Astrocyte (in vitro differentiated cells and primary cell): ENCODE measurements at regions not wholly inside any gene's neighbourhood (a gene's known extent, or its start where the extent isn't known, plus 50 kb on each side); places are given as distances from the start of the nearest gene placed in this dataset.

Experiments used
- DNase-seq: peaks from one replicate; pipeline ENCODE4 v3.0.0-alpha.2; 2010; ENCODE audit warnings: low read depth
- FAIRE-seq: peaks from 2 replicates; lab custom pipeline; 2011; peaks lifted over from hg19 to GRCh38; lab: Jason Lieb, UNC
- H2AFZ ChIP-seq: 2 replicates; pipeline ENCODE4 v1.6.0; 2012; ENCODE audit warnings: low read depth, low read length, inconsistent platforms
- H3K27ac ChIP-seq: 2 replicates; pipeline ENCODE4 v1.5.1; 2011; ENCODE audit warnings: low read depth, low read length, inconsistent platforms
- H3K27me3 ChIP-seq: 2 replicates; pipeline ENCODE4 v1.6.0; 2011; ENCODE audit warnings: low read length, inconsistent platforms; ENCODE audit not compliant: insufficient read depth
- H3K36me3 ChIP-seq: 2 replicates; pipeline ENCODE4 v1.5.1; 2011; ENCODE audit warnings: low read length, inconsistent platforms; ENCODE audit not compliant: insufficient read depth
- H3K4me1 ChIP-seq: 2 replicates; pipeline ENCODE4 v1.5.1; 2011; ENCODE audit warnings: low read length, inconsistent platforms; ENCODE audit not compliant: insufficient read depth
- H3K4me2 ChIP-seq: 2 replicates; pipeline ENCODE4 v1.6.0; 2012; ENCODE audit warnings: low read length, inconsistent platforms
- H3K4me3 ChIP-seq: 2 replicates; pipeline ENCODE4 v1.5.1; 2011; ENCODE audit warnings: low read depth, mild to moderate bottlenecking, low read length, inconsistent platforms; ENCODE audit not compliant: insufficient read depth
- H3K79me2 ChIP-seq: 2 replicates; pipeline ENCODE4 v1.6.0; 2012; ENCODE audit warnings: mild to moderate bottlenecking, low read length, inconsistent platforms; ENCODE audit not compliant: insufficient read depth
- H3K9ac ChIP-seq: 2 replicates; pipeline ENCODE4 v1.6.0; 2012; ENCODE audit warnings: mild to moderate bottlenecking, low read length, inconsistent platforms
- H3K9me3 ChIP-seq: 2 replicates; pipeline ENCODE4 v1.5.1; 2012; ENCODE audit warnings: low read depth, mild to moderate bottlenecking, low read length, inconsistent platforms; ENCODE audit not compliant: insufficient read depth
- H4K20me1 ChIP-seq: 2 replicates; pipeline ENCODE4 v1.6.0; 2012; ENCODE audit warnings: low read length, inconsistent platforms; ENCODE audit not compliant: insufficient read depth
- H3K27ac Mint-ChIP-seq: one replicate; pipeline ENCODE4 v1.8.0; 2021; ENCODE audit warnings: mild to moderate bottlenecking, mixed read lengths; ENCODE audit not compliant: unreplicated experiment
- H3K27me3 Mint-ChIP-seq: one replicate; pipeline ENCODE4 v1.8.0; 2021; ENCODE audit warnings: low read depth, mixed read lengths; ENCODE audit not compliant: unreplicated experiment
- H3K36me3 Mint-ChIP-seq: one replicate; pipeline ENCODE4 v1.8.0; 2021; ENCODE audit warnings: low read depth, mixed read lengths; ENCODE audit not compliant: unreplicated experiment
- H3K4me1 Mint-ChIP-seq: one replicate; pipeline ENCODE4 v1.8.0; 2021; ENCODE audit warnings: low read depth, mixed read lengths; ENCODE audit not compliant: unreplicated experiment
- H3K4me3 Mint-ChIP-seq: one replicate; pipeline ENCODE4 v1.8.0; 2021; ENCODE audit warnings: mild to moderate bottlenecking, moderate library complexity, mixed read lengths; ENCODE audit not compliant: unreplicated experiment
- H3K9me3 Mint-ChIP-seq: one replicate; pipeline ENCODE4 v1.8.0; 2021; ENCODE audit warnings: mild to moderate bottlenecking, mixed read lengths; ENCODE audit not compliant: unreplicated experiment
- CTCF ChIP-seq: IDR thresholded peaks from 2 replicates; pipeline ENCODE4 v1.5.1; 2011; ENCODE audit warnings: low read depth, mild to moderate bottlenecking, inconsistent platforms, low read length, moderate library complexity; ENCODE audit not compliant: insufficient read depth
- EZH2 ChIP-seq: IDR thresholded peaks from 2 replicates; pipeline ENCODE4 v1.6.1; 2012; ENCODE audit warnings: mild to moderate bottlenecking, low read length, inconsistent platforms; ENCODE audit not compliant: insufficient read depth

GRCh38 chr7:113446391-113446790, 328.0 kb upstream of the SMIM30 start:
- DNase-seq (no peak), FAIRE-seq (no peak)
- no peak overlapping the region for H2AFZ ChIP-seq
- H3K36me3 ChIP-seq: no peaks in the 10 kb centered on the region
- no peaks in the 10 kb centered on the region for H3K27me3 Mint-ChIP-seq
- no peak for TF ChIP-seq CTCF
- TF ChIP-seq EZH2: no peak
- H3K4me1 ChIP-seq: no peaks in the 10 kb centered on the region
- H3K9me3 Mint-ChIP-seq: no peaks in the 10 kb centered on the region
- no peak overlapping the region for H3K27ac ChIP-seq
- no peaks in the 10 kb centered on the region for H3K4me1 Mint-ChIP-seq
- H3K79me2 ChIP-seq: no peaks in the 10 kb centered on the region
- no peak overlapping the region for H3K4me3 ChIP-seq
- H4K20me1 ChIP-seq: no peaks in the 10 kb centered on the region
- H3K9me3 ChIP-seq: no peaks in the 10 kb centered on the region
- no peak overlapping the region for H3K9ac ChIP-seq
- no peaks in the 10 kb centered on the region for H3K36me3 Mint-ChIP-seq
- H3K4me2 ChIP-seq: no peak overlapping the region
- no peak overlapping the region for H3K4me3 Mint-ChIP-seq
- no peaks in the 10 kb centered on the region for H3K27me3 ChIP-seq
- no peak overlapping the region for H3K27ac Mint-ChIP-seq

GRCh38 chr7:113444261-113444660, 325.9 kb upstream of the SMIM30 start:
- no peaks in the 10 kb centered on the region for H4K20me1 ChIP-seq

More at GRCh38 chr7:113444261-113444660, 325.9 kb upstream of the SMIM30 start:
- H3K4me3 Mint-ChIP-seq: no peak overlapping the region
- Histone ChIP-seq H3K4me2 (no peak overlapping the region), H3K9me3 (no peaks in the 10 kb centered on the region), H3K9ac (no peak overlapping the region), H3K36me3 (no peaks in the 10 kb centered on the region), H3K27ac (no peak overlapping the region), H3K4me1 (no peaks in the 10 kb centered on the region), H3K4me3 (no peak overlapping the region), H3K27me3 (no peaks in the 10 kb centered on the region), H3K79me2 (no peaks in the 10 kb centered on the region), H2AFZ (no peak overlapping the region)
- H3K27ac Mint-ChIP-seq: no peak overlapping the region
- H3K9me3 Mint-ChIP-seq: no peaks in the 10 kb centered on the region
- H3K36me3 Mint-ChIP-seq: no peaks in the 10 kb centered on the region
- no peaks in the 10 kb centered on the region for H3K4me1 Mint-ChIP-seq
- FAIRE-seq: no peak
- no peak for DNase-seq
- H3K27me3 Mint-ChIP-seq: no peaks in the 10 kb centered on the region
- TF ChIP-seq CTCF (no peak), EZH2 (no peak)
